Kidney epithelial cell (primary cell): ENCODE measurements at regions not wholly inside any gene's neighbourhood (a gene's known extent, or its start where the extent isn't known, plus 50 kb on each side); places are given as distances from the start of the nearest gene placed in this dataset.
"Not testable (repeated sequence)": the region's sequence is repeated elsewhere in the genome, so short reads cannot be mapped to it uniquely, and the experiment has no call there.

ENCODE experiments used
- DNase-seq: peaks from one replicate; pipeline ENCODE4 v3.0.0-alpha.2; 2010; ENCODE audit warnings: low read depth
- H3K27me3 ChIP-seq: 2 replicates; pipeline ENCODE4 v1.6.0; 2011; ENCODE audit warnings: low read length; ENCODE audit not compliant: control insufficient read depth, insufficient read depth
- H3K36me3 ChIP-seq: 2 replicates; pipeline ENCODE4 v1.5.1; 2011; ENCODE audit warnings: low read length; ENCODE audit not compliant: control insufficient read depth, insufficient read depth
- H3K4me3 ChIP-seq: 2 replicates; pipeline ENCODE4 v1.5.1; 2011; ENCODE audit warnings: low read depth, mild to moderate bottlenecking, control low read depth, low read length
- TF ChIP-seq, protein P1 (sequence below): IDR thresholded peaks from 2 replicates; pipeline ENCODE4 v1.5.1; 2011; ENCODE audit warnings: mild to moderate bottlenecking, moderate library complexity, low read length, control low read depth, inconsistent platforms; ENCODE audit not compliant: insufficient read depth, poor library complexity, severe bottlenecking

DNA sequence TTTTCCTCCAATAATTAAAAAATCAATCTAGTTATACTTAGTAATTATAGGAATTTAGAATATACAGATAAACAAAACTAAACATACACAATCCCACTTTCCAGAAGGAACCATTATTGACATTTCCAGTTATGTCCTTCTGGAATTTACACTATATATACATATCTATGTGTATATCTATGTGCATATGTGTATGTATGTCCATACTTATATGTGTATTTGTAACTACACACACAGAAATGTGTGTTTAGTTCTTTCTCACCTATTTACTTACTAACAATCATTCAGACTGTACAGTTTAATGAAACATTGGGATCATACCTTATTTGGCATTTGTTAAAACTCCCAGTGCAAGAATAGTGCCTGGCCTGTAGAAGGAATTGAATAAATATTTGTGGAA, 126.4 kb downstream of the FHIP1A start:
- DNase-seq = no peak
- Histone ChIP-seq H3K36me3 (no peaks in the 10 kb centered on the region), H3K4me3 (no peak overlapping the region), H3K27me3 (no peaks in the 10 kb centered on the region)
- TF ChIP-seq, protein P1, sequence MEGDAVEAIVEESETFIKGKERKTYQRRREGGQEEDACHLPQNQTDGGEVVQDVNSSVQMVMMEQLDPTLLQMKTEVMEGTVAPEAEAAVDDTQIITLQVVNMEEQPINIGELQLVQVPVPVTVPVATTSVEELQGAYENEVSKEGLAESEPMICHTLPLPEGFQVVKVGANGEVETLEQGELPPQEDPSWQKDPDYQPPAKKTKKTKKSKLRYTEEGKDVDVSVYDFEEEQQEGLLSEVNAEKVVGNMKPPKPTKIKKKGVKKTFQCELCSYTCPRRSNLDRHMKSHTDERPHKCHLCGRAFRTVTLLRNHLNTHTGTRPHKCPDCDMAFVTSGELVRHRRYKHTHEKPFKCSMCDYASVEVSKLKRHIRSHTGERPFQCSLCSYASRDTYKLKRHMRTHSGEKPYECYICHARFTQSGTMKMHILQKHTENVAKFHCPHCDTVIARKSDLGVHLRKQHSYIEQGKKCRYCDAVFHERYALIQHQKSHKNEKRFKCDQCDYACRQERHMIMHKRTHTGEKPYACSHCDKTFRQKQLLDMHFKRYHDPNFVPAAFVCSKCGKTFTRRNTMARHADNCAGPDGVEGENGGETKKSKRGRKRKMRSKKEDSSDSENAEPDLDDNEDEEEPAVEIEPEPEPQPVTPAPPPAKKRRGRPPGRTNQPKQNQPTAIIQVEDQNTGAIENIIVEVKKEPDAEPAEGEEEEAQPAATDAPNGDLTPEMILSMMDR = no peak

GRCh38 chr4:151537687-151538086, 128.7 kb downstream of the FHIP1A start:
- no peak overlapping the region for H3K4me3 ChIP-seq
- H3K27me3 ChIP-seq = no peaks in the 10 kb centered on the region
- TF ChIP-seq, protein P1 = no peak
- no peak for DNase-seq
- H3K36me3 ChIP-seq = no peaks in the 10 kb centered on the region

GRCh38 chr4:151538963-151539362, 130.0 kb downstream of the FHIP1A start:
- Histone ChIP-seq H3K36me3 (no peaks in the 10 kb centered on the region), H3K4me3 (no peak overlapping the region), H3K27me3 (no peaks in the 10 kb centered on the region)
- DNase-seq = no peak
- TF ChIP-seq, protein P1 = no peak

DNA sequence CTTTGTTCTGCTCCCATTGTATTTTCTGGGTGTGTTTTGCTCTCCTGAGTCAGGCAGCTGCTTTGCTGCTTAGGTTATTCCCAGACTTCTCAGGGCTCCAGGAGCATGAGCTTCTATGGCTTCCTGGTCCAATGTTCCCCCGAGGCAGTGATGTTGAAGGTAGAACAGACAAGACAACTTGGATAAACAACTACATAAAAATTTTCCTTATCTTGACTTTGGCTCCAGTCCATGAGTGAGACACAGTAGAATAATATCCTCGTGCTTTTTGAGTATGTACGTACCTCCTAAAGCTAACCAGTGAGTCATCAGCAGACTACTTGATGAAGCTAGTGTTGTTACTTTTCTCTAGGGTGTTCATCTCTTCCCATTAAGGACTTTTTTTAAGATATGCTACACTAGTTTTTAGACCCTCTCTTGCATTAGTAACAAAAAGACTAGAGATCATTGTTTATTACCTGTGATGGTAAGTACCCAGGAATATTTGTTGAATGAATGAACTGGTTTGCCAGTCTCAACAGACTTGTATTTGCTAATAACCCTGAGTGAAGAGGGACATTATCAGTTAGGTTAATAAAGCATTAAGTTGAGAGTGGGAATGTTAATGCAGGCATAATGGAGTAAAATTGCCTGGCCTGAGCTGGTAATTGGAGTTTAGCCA, 131.9 kb downstream of the FHIP1A start:
- TF ChIP-seq, protein P1 = no peak
- no peaks in the 10 kb centered on the region for H3K36me3 ChIP-seq
- no peaks in the 10 kb centered on the region for H3K27me3 ChIP-seq
- DNase-seq = peak; percentile 79
- no peak overlapping the region for H3K4me3 ChIP-seq

- DNase-seq = no peak
- no peak overlapping the region for H3K4me3 ChIP-seq
- H3K36me3 ChIP-seq = no peaks in the 10 kb centered on the region
- TF ChIP-seq, protein P1 = no peak
- no peaks in the 10 kb centered on the region for H3K27me3 ChIP-seq
Measured at GRCh38 chr4:151541389-151542071, 132.6 kb downstream of the FHIP1A start.

GRCh38 chr4:151548708-151549107, 139.7 kb downstream of the FHIP1A start:
- TF ChIP-seq, protein P1 = no peak
- no peaks in the 10 kb centered on the region for H3K27me3 ChIP-seq

DNA sequence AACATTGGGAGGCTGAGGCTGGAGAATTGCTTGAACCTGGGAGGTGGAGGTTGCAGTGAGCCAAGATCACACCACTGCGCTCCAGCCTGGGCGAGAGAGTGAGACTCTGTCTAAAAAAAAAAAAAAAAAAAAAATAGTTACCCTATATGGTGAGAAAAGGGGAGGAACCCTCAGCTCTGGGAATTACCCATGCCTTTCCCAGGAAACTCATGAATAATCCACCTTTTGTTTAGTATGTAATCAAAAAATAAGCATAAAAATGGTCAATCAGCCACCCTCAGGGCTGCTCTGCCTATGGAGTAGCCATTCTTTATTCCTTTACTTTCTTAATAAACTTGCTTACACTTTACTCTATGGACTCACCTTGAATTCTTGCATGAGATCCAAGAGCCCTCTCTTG, 140.4 kb downstream of the FHIP1A start:
- not testable (repeated sequence) for H3K27me3 ChIP-seq, H3K36me3 ChIP-seq, H3K4me3 ChIP-seq, DNase-seq

More at GRCh38 chr4:151548708-151549107, 139.7 kb downstream of the FHIP1A start:
- no peaks in the 10 kb centered on the region for H3K36me3 ChIP-seq
- no peak for DNase-seq
- H3K4me3 ChIP-seq = no peak overlapping the region
